IMR-90 (cell line): ENCODE measurements at regions not wholly inside any gene's neighbourhood (a gene's known extent, or its start where the extent isn't known, plus 50 kb on each side); places are given as distances from the start of the nearest gene placed in this dataset.

Experiments
- ATAC-seq: fragments of 200-7000 bp; cut with Tn5 transposase; 2 replicates; pipeline ENCODE4 v1.9.1; 2020; ENCODE audit warnings: low read depth, mild to moderate bottlenecking, moderate library complexity
- BruUV-seq: library from RNA; stranded (reverse); fragments of 400-500 nt; replicated peaks from 2 replicates; lab custom pipeline; 2021; lab: Mats Ljungman, UMichigan
- CTCF ChIA-PET: fragments of 300-600 bp; formaldehyde crosslinking; extraction: SDS; loops from one replicate; lab custom pipeline; 2021; ENCODE audit warnings: antibody characterized with exemption; lab: Yijun Ruan, JAX
- POLR2A ChIA-PET: fragments of 300-600 bp; sonication (Branson Sonifier 250); formaldehyde crosslinking; loops from one replicate; lab custom pipeline; 2022; ENCODE audit warnings: antibody characterized with exemption; ENCODE audit not compliant: unreplicated experiment; lab: Charles Lee
- DNase-seq: peaks from one replicate; pipeline ENCODE4 v3.0.0; 2013
- H2AFZ ChIP-seq: replicated peaks from 2 replicates; pipeline ENCODE3; 2013; ENCODE audit warnings: low read length, mild to moderate bottlenecking; ENCODE audit not compliant: poor library complexity
- H2AK5ac ChIP-seq: 2 replicates; pipeline ENCODE4 v1.6.1; 2013; ENCODE audit warnings: low read depth, low read length, inconsistent platforms
- H2AK9ac ChIP-seq: replicated peaks from 2 replicates; pipeline ENCODE3; 2013; ENCODE audit warnings: mild to moderate bottlenecking, low read depth, low read length, moderate library complexity; ENCODE audit not compliant: poor library complexity
- H2BK120ac ChIP-seq: 2 replicates; pipeline ENCODE4 v1.6.1; 2013; ENCODE audit warnings: low read depth, low read length, inconsistent platforms
- H2BK15ac ChIP-seq: 3 replicates; pipeline ENCODE4 v1.6.1; 2013; ENCODE audit warnings: low read depth, low read length, inconsistent platforms
- H2BK20ac ChIP-seq: 2 replicates; pipeline ENCODE4 v1.6.1; 2013; ENCODE audit warnings: low read depth, mild to moderate bottlenecking, inconsistent platforms, low read length, moderate library complexity
- H2BK5ac ChIP-seq: 2 replicates; pipeline ENCODE4 v1.6.1; 2013; ENCODE audit warnings: mild to moderate bottlenecking, low read depth, low read length, inconsistent platforms; ENCODE audit not compliant: poor library complexity, severe bottlenecking
- H3K14ac ChIP-seq: replicated peaks from 2 replicates; pipeline ENCODE4 v1.6.1; 2013; ENCODE audit warnings: low read depth, low read length, inconsistent platforms
- H3K18ac ChIP-seq: 2 replicates; pipeline ENCODE4 v1.6.1; 2013; ENCODE audit warnings: low read depth, low read length, control low read depth
- H3K23ac ChIP-seq: 2 replicates; pipeline ENCODE4 v1.6.1; 2013; ENCODE audit warnings: low read depth, low read length, inconsistent platforms
- H3K27ac ChIP-seq: 2 replicates; pipeline ENCODE4 v1.5.1; 2013; ENCODE audit warnings: mild to moderate bottlenecking, control low read depth, low read length; ENCODE audit not compliant: insufficient read depth
- H3K27me3 ChIP-seq: 2 replicates; pipeline ENCODE4 v1.6.1; 2013; ENCODE audit warnings: low read length; ENCODE audit not compliant: control insufficient read depth, insufficient read depth
- H3K36me3 ChIP-seq: 2 replicates; pipeline ENCODE4 v1.6.1; 2013; ENCODE audit warnings: low read length, mixed read lengths; ENCODE audit not compliant: control insufficient read depth, insufficient read depth
- H3K4ac ChIP-seq: 2 replicates; pipeline ENCODE4 v1.6.1; 2013; ENCODE audit warnings: low read depth, low read length, inconsistent platforms
- H3K4me1 ChIP-seq: 2 replicates; pipeline ENCODE4 v1.6.1; 2013; ENCODE audit warnings: low read length, mixed read lengths; ENCODE audit not compliant: control insufficient read depth, insufficient read depth
- H3K4me2 ChIP-seq: 2 replicates; pipeline ENCODE4 v1.6.1; 2013; ENCODE audit warnings: low read depth, mild to moderate bottlenecking, control low read depth, low read length, moderate library complexity
- H3K4me3 ChIP-seq: 2 replicates; pipeline ENCODE4 v1.5.1; 2013; ENCODE audit warnings: low read depth, mild to moderate bottlenecking, control low read depth, low read length, moderate library complexity; ENCODE audit not compliant: insufficient read depth
- H3K56ac ChIP-seq: 2 replicates; pipeline ENCODE4 v1.6.1; 2013; ENCODE audit warnings: low read length, inconsistent platforms; ENCODE audit not compliant: insufficient read depth; ENCODE audit errors: extremely low read depth
- H3K79me1 ChIP-seq, 2 experiments: 2 replicates each; pipeline ENCODE4 v1.6.1; 2013; ENCODE audit warnings: low read length in 2 of 2, inconsistent platforms in 1 of 2, low read depth in 1 of 2
- H3K9ac ChIP-seq: 2 replicates; pipeline ENCODE4 v1.6.1; 2013; ENCODE audit warnings: low read depth, low read length, control low read depth
- H3K9me1 ChIP-seq: 2 replicates; pipeline ENCODE4 v1.6.1; 2013; ENCODE audit warnings: low read length, inconsistent platforms; ENCODE audit not compliant: insufficient read depth
- H3K9me3 ChIP-seq: 2 replicates; pipeline ENCODE4 v1.6.1; 2013; ENCODE audit warnings: low read length; ENCODE audit not compliant: control insufficient read depth, insufficient read depth
- H4K20me1 ChIP-seq: 2 replicates; pipeline ENCODE4 v1.6.1; 2013; ENCODE audit warnings: low read length, inconsistent platforms; ENCODE audit not compliant: insufficient read depth
- H4K5ac ChIP-seq: 2 replicates; pipeline ENCODE4 v1.6.1; 2013; ENCODE audit warnings: mild to moderate bottlenecking, low read depth, low read length, control low read depth
- H4K8ac ChIP-seq, 2 experiments: 2 replicates each; pipeline ENCODE4 v1.6.1; 2013; ENCODE audit warnings: low read depth in 2 of 2, low read length in 2 of 2, control low read depth in 1 of 2, inconsistent platforms in 1 of 2
- H4K91ac ChIP-seq: 2 replicates; pipeline ENCODE4 v1.6.1; 2013; ENCODE audit warnings: low read depth, low read length, inconsistent platforms; ENCODE audit not compliant: insufficient read depth
- CEBPB ChIP-seq: IDR thresholded peaks from 2 replicates; pipeline ENCODE4 v1.6.1; 2012; ENCODE audit warnings: low read depth, low read length, improper control_type of control experiment
- MAFK ChIP-seq: IDR thresholded peaks from 2 replicates; pipeline ENCODE4 v1.6.1; 2012; ENCODE audit warnings: low read depth, low read length, improper control_type of control experiment
- RAD21 ChIP-seq: IDR thresholded peaks from 2 replicates; pipeline ENCODE4 v1.6.1; 2012; ENCODE audit warnings: low read length, improper control_type of control experiment
- RCOR1 ChIP-seq: IDR thresholded peaks from 2 replicates; pipeline ENCODE4 v1.6.1; 2012; ENCODE audit warnings: mild to moderate bottlenecking, low read length, improper control_type of control experiment; ENCODE audit not compliant: insufficient replicate concordance
- WGBS, 2 experiments: methylation state at CpG; one replicate each; pipeline versions ENCODE4 v1.1.5 to v1.1.7; 2013; ENCODE audit warnings: missing lambda C conversion rate in 2 of 2; ENCODE audit not compliant: insufficient read length in 1 of 2; ENCODE audit errors: extremely low coverage in 2 of 2; 5-methylcytosine and 5-hydroxymethylcytosine counted together
- dilution Hi-C: fragments of 300-500 bp; cut with HindIII; formaldehyde crosslinking; loops from one replicate; pipeline ENCODE4 v1.14.3; 2018; ENCODE audit warnings: low sequenced_read_pairs; ENCODE audit not compliant: unreplicated experiment
- in situ Hi-C: fragments of 300-500 bp; cut with MboI; formaldehyde crosslinking; loops from 3 replicates; pipeline ENCODE4 v1.14.3; 2019; ENCODE audit warnings: low sequenced_read_pairs, inconsistent platforms, mixed read lengths
- intact Hi-C: fragments of 100-400 bp; cut with micrococcal nuclease; formaldehyde crosslinking; loops from 2 replicates; pipeline ENCODE4 v1.10.0; 2022

DNA sequence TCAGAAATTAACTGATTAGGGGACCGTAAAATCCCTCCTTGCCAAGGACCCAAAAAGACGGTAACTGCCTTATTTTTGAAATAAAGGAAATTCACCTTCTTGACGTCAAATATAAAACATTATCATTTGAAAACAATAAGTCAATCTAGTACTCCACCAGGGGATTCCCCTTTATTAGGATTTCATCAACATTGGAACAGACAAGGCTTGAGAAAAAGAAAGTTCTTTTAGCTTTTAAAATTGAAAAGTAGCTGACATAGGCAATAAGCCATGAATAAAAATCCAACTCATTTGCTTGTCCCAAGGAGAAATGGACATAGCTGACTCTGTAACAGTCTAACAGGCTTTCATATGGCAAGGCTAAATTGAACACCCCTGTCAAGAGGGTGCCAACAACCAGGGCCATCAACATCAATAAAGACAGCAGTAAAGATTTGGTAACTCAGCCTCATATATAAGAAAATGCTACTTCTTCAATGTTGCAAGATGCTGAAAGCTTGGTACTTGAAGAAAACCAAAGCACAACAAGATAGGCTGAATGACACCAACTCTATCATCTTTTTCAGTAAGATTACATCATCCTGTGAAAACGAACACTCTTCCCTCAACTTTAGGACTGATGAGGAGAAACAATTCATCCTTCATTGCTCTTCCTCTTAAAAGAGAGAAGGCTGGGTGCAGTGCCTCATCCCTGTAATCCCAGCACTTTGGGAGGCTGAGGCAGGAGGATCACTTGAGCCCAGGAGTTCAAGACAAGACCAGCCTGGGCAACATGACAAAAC, 121.0 kb upstream of the PRDM1 start:
- no peak overlapping the region for H4K5ac ChIP-seq
- no peak for TF ChIP-seq RAD21
- no peak for TF ChIP-seq RCOR1
- TF ChIP-seq MAFK: peak; percentile 63
- peak; percentile 28; the same call in 1 of the 2 replicates for TF ChIP-seq CEBPB
- no peak for ATAC-seq
- no peaks in the 10 kb centered on the region for H3K9me1 ChIP-seq
- 0 out of 2 replicates have a peak, but pooled peaks cover 2% of the 10 kb centered on the region for H3K4me1 ChIP-seq
- no peak overlapping the region for H3K14ac ChIP-seq
- H4K20me1 ChIP-seq: no peaks in the 10 kb centered on the region
- no peak overlapping the region for H4K91ac ChIP-seq
- WGBS, 2 experiments: 100% methylated on average over 1 of the region's 4 CpGs; no CpG with 5 or more reads in 1 of the 2 experiments
- no peak overlapping the region for H3K18ac ChIP-seq
- no peaks in the 10 kb centered on the region for H3K36me3 ChIP-seq
- no peak overlapping the region for H2AK9ac ChIP-seq
- ChIA-PET CTCF (no interaction called here), POLR2A (no interaction called here)
- no peak overlapping the region for H2AK5ac ChIP-seq
- H2BK5ac ChIP-seq: no peak overlapping the region
- dilution Hi-C loops: no loop called here
- BruUV-seq: no TSS peak
- no peak overlapping the region for H4K8ac ChIP-seq
- no peaks in the 10 kb centered on the region for H3K79me1 ChIP-seq
- no peaks in the 10 kb centered on the region for H3K9me3 ChIP-seq
- H3K4me2 ChIP-seq: no peak overlapping the region
- no peak overlapping the region for H3K9ac ChIP-seq
- no peak overlapping the region; the same call in 1 of the 2 replicates for H2BK20ac ChIP-seq
- H3K27me3 ChIP-seq: no peaks in the 10 kb centered on the region
- intact Hi-C loops: no loop called here
- in situ Hi-C loops: no loop called here
- no peak overlapping the region for H2AFZ ChIP-seq
- no peak overlapping the region for H3K27ac ChIP-seq
- peak overlapping the region; percentile 46; the same call in 1 of the 3 replicates for H2BK15ac ChIP-seq
- H3K56ac ChIP-seq: no peak overlapping the region
- H3K4me3 ChIP-seq: no peak overlapping the region
- no peak overlapping the region for H3K4ac ChIP-seq
- peak overlapping the region; percentile 36; the same call in 1 of the 2 replicates for H2BK120ac ChIP-seq
- no peak overlapping the region for H3K23ac ChIP-seq
- DNase-seq: no peak
